ENCODE measurements at regions not wholly inside any gene's neighbourhood (a gene's known extent, or its start where the extent isn't known, plus 50 kb on each side); places are given as distances from the start of the nearest gene placed in this dataset.

DNA sequence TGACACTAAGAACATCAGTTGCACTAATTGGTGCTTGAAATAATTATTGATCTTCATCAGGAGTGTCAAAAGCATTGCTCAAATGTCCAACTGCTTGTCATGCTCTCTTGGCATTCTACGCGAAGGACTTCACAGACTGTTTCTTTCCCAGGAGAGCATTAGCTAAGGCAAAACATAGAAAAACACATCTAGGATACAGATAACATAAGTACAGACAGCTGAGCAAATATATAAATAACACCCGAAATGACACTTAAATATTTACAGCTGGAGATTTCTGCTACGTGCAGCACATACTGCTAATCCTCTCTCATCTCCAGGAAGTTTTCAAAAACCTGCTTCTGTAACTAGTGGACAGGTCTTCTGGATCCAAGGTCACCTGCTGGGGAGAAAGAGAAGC lies 120.0 kb upstream of the PRMT8 start:
- no peak for TF ChIP-seq POLR2A (IDR thresholded peaks at IDR 0.05; ENCODE audit: low read length)
- TF ChIP-seq GATA1 (IDR thresholded peaks at IDR 0.05; ENCODE audit: low read depth, low read length) = no peak

Data from erythroblast (primary cell).